GM18909 (cell line): ENCODE measurements at regions not wholly inside any gene's neighbourhood (a gene's known extent, or its start where the extent isn't known, plus 50 kb on each side); places are given as distances from the start of the nearest gene placed in this dataset.
"Not testable (repeated sequence)": the region's sequence is repeated elsewhere in the genome, so short reads cannot be mapped to it uniquely, and the experiment has no call there.

Experiments used
- ATAC-seq: cut with Tn5 transposase; IDR thresholded peaks from one replicate; pipeline ENCODE4 v1.9.1; 2021; ENCODE audit warnings: mild to moderate bottlenecking; ENCODE audit not compliant: unreplicated experiment, poor library complexity

DNA sequence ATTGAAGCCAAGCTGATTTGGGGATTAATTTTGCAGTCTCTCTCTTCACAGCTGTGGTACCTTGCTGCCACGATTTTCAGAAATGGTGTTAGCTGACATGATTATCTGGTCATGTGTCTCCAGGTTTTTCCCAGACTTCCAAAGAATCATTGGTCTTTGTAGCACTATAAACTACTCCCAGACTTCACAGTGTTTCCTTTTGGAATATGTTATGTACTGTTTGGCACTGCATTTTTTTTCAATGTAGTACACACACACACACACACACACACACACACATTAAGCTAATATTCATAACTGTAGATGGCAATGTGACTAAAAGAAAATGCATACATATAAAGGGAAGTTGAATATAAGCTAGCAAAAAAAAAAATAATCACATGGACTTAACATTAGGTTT lies 856.6 kb upstream of the SPRY2 start:
- no peak for ATAC-seq

DNA sequence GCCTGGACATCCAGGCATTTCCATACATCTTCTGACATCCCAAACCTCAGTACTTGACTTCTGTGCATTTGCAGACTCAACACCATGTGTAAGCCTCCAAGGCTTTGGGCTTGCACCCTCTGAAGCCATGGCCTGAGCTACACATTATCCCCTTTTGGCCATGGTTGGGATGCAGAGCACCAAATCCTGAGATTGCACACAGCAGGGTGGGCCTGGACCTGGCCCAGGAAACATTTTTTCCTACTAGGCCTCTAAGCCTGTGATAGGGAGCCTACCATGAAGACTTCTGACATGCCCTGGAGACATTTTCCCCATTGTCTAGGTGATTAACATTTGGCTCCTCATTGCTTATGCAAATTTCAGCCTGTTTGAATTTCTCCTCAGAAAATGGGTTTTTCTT lies 853.4 kb upstream of the SPRY2 start:
- no peak for ATAC-seq

DNA sequence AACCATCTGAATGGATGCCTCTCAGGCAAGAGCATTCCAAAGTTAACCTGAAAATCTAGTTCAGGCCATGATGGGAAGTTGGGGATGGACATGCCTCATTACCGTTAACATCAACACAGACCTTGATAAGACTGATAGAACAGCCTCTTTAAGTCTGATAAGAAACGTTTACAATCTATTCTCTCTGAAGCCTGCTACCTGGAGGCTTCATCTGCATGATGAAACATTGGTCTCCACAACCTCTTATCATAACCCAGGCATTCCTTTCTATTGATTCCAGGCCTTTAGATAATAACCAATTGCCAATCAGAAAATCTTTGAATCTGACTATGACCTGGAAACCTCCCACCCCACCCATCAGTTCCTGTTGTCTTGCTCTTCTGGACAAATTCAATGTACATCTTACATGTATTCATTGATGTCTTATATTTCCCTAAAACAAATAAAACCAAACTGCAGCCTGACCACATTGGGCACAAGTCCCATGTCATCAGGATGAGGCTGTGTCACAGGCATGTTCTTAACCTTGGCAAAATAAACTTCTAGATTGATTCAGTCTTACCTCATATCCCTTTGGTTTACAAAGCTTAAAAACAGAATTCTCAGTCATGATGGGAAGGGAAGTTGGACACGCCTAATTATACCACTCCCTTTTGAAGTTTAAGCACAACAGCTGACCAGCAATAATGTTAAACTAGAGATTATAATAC lies 843.8 kb upstream of the SPRY2 start:
- ATAC-seq, result no peak

DNA sequence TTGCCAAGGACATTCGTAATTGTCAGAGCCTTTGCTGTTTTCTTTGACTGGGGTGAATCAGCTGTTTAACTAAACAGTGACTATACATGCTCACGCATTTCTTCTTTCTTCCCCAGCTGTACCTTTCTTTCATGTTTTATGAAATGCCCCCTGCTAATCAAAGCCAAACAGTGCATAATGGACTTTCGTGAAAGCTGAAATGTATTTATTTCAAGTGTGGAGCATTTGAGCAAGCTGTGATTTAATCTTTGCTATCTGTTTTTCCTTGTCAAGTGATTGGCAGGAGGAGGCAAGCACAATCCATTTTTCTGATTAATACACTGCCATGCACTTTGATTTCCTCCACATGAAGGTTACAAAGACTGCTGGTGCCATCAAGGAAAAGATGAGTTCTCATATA lies 831.7 kb upstream of the SPRY2 start:
- ATAC-seq, result no peak

DNA sequence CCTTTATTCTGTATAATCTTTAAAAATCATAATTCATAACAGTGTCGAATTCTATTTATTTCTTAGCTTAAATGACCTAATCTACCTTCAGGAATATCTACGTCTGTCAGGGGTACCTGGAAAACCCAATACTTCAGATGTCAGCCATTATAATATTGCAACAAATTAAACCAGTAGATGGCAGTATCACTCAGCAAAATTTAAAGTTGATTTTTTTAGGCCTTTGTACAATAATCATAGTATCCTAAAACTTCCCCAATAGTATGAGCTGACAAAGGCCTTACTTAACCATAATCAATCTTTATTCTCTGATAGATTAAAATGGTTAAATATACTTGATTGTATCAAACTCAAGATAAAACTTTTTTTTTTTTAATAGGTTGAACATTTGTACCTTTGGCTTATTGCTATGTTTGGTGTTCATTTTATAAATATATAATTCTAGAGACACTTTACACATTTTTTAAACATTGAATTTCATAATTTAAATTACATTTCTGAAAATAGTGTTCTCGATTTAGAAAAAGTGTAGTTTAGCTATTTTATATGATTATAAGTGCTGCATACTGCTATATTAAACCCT lies 830.2 kb upstream of the SPRY2 start:
- peak; percentile 77 for ATAC-seq

DNA sequence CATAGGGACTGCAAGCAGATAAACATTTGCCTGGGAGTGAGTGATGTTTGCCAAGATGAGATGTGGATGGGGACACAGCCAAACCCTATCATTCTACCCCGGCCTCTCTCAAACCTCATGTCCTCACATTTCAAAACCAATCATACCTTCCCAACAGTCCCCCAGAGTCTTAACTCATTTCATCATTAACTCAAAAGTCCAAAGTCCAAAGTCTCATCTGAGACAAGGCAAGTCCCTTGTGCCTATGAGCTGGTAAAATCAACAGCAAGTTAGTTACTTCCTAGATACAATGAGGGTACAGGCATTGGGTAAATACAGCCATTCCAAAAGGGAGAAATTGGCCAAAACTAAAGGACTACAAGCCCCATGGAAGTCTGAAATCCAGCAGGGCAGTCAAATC lies 822.9 kb upstream of the SPRY2 start:
- not testable (repeated sequence) for ATAC-seq

DNA sequence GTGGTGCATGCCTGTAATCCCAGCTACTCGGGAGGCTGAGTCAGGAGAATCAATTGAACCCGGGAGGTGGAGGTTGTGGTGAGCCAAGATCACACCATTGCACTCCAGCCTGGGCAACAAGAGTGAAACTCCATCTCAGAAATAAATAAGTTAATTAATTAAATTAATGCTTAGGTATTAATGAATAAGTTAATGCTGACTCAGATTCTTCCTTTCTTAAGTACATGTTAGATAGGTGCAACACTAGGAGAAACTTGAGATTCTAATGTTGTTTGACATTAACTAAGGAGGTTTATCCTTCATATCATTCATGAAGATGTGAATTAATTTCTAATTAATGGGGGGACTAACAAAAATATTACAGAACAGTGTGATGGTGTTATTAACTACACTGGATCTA lies 812.6 kb upstream of the SPRY2 start:
- no peak for ATAC-seq

DNA sequence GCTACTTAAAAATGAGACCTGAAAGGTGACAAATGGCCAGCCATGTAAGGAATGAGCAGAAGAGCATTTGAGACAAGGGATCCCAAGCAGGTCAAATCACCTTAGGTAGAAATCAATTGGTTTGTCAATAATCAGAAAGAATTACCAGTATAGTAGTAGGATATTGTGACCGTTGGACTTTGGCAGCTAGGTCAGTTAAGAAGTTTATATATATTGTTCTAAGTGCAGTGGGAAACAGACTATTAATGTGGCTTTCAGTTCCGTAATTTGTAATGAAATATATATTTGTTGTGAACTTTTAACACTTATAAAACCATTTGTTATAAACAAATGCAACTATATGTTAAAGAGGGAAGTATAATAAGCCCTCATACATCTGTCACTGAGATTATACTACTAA lies 807.9 kb upstream of the SPRY2 start:
- no peak for ATAC-seq

DNA sequence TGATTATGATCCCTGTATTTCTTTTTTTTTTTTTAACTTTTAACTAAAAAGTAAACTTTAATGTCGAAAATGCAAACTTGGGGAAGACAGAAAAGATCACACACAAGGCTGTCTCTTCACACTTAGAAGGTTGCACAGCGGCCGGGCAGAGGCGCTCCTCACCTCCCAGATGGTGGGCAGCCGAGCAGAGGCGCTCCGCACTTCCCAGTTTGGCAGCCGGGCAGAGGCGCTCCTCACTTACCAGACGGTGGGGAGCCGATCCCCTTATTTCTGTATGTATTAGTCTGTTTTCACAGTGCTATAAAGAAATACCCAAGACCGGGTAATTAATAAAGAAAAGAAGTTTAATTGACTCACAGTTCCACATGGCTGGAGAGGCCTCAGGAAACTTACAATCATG lies 805.6 kb upstream of the SPRY2 start:
- not testable (repeated sequence) for ATAC-seq

DNA sequence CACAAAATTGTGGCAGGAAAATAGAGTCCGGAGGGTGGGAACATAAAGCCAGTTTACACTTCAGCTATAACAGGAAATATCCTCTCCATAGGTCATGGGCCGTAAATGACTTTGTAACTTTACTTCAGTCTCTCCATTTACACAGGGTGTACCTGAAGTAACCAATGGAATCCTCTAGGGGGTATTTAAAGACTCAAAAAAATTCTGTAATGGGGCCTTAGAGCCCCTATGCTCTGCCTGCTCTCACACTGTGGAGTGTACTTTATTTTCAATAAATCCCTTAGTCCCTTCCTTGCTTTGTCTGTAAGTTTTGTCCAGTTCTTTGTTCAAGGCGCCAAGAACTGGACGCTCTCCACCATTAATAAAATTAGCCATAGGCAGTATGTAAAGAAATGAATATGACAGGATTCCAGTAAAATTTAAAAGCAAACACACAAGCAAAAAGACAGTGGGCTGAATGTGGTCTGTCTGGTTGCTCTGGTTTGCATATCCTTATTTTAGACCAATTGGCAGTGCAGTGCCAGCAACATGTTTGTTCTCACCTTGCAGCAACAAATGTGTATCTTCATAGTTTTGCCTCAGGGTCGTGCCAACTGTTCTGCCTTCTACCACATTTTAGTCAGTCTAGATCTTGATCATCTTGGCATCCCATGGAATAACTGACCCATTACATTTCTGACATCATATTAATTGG lies 801.5 kb upstream of the SPRY2 start:
- no peak for ATAC-seq

DNA sequence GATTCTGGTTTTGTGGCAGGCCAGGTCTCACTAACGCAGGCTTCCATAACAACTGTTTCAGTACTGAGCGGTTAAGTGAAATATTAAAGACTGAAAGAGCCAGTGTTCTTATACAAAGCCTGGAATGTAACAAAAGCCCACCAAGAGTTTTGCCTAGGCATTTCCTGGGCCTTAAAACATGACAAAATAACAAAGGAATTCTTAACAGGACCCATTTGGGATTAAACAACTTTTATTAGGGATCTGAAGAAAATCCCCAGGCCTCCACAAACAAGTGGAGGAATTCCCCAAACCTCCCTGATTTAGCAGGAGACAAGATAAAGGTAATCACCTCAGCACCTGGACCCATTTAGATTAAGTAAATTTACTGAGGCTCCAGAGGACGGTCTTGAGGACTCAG lies 799.7 kb upstream of the SPRY2 start:
- ATAC-seq, result no peak

DNA sequence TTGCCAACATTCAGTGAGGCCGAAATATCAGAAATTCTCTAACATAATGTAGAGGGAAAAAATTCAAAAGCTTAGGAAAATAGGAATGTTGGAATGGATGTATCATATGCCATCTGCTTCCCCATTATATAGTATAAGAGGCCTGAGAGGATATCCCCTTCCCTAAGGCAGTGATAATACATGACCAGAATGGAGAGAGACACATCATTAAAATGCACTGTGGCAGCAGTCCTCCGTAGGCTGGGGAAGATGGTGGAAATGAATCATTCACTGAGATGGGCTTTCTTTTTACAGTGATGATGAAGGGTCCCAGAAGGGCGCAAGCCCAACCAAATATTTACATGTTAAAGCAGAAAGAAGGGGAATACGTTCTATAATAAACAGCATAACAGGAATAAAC lies 799.1 kb upstream of the SPRY2 start:
- no peak for ATAC-seq

DNA sequence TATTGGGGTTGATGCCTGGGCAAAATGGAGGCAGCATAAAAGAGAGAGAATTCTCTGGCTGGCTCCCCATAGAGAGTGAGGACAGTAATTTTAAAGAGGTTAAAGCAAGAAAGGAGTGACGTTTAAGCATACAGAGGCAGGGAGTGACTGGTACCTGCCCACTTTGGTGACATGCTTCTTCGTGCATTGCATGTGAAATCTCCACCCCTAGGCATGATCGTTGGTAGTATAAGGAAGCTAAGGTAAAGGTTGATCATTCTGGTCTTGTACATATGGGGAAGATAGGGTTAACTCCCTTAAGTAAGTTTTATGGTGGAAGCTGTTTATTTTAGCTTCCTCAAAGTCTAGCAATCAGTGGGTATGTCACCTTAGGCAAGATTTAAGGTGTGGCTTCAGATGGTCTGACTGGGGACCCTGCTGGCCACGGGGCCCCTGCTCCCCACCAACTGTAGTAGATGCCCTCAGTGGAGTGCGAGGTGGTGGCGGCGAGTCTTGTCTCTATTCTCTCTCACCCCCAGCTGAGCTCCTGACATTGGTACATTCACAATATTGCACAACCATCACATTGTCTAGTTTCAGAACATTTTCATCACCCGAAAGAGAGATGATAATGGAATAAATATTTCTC lies 797.5 kb upstream of the SPRY2 start:
- no peak for ATAC-seq

DNA sequence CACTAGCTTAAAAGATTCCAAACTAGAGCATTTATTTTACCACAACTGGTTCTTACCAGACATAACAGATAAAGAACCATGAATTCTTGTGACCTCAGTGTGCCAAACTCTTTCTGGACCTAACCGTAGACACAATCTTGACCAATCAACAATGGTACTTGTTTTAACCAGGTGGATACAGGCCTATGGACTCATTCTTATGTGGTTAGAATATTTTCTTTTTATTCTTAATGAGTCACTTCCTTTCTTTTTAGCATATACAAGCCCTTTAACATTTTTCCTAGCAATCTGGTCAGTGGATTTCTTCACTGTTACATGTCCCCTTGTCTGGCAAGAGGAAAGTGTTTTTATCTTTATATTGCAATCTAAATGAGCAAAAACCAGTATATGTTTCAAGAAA lies 792.1 kb upstream of the SPRY2 start:
- ATAC-seq, result no peak

DNA sequence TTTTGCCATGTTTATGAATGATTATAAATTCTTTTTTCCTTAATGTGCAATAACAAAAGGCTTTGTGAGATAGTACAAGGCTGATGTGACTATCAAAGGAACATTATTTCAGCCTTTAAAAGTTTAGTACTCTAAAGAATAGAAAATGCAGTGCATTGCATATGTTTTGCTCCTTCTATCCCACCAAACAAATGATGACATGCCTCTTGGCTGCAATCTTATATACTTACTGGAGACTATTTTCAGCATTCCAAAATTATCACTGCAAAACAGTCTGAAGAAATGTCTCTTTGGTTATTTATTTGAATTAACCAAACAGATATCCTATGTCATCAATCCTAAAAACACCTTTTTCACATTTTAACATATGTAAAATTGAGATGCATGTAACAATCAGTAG lies 776.5 kb upstream of the SPRY2 start:
- no peak for ATAC-seq

DNA sequence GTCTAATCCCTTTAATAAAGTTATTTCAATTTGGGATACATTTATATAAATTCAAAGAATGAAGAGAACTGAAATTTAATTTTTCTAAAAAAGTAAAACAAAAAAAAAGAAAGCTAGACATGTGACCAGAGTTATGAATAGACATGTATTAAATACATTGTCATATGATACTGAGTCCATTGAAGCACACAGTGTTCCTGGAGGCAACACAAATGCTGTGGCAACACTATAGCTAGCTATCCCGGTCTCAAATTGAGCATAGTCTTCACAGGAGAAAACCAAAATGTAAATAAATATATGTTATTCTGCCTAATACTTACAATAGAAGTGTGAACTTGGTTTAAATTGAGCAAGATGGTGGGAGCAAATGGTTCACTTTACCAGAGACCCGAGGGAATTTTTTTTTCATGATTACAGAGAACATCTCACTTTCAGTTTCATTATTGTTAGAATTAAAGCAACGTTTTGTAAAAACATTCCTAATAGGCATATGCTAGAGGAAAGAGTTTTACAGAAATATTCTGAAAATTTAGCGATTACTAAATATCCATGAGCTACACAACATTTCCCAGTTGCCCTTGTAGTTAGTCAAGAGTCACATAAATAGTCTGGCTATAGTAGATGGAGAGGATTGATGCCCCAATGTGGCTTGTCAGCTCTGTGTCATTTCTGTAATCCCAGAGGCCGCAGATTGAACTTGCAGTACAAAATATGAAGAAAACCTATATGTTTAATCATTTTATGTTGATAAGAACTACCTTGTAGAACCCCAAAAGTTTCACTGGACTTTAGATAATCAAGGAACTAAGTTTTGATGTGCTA lies 775.7 kb upstream of the SPRY2 start:
- no peak for ATAC-seq

DNA sequence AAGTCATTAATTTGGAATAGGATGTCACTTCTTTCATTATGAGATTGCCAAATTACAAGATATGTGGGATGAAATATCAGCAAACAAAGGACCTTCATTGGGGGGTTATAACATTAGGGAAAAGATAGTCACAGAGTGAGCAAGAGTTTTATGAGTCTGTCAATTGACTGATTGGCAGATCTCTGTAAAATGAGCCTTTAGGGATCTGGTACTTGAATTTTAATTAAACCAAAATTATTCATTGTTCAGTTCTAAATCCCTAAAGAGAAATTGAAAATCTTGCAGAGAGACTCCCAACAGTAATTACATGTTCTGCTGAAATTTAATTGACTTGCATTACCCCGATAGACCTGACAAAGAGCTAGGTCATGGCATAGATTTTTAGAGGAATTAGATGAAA lies 768.1 kb upstream of the SPRY2 start:
- ATAC-seq, result no peak

DNA sequence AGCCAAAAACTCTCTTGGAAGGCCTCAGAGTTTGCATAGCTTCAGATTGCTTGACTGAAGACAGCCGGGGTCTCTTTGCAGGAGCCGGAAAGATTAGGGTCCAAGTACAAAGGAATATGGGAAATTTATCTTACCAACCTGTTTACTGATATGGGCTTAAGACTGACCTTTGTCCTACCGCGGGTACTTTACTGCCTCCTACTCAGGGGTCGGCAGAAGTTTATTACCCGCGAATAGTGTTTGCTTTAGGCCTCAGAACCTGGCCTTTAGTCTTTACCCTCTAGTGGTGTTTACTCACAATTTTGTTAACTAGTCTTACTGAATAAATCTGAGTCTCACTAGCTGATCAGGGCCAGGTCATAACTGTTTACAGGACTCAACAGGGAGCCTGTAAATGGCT lies 765.4 kb upstream of the SPRY2 start:
- no peak for ATAC-seq

DNA sequence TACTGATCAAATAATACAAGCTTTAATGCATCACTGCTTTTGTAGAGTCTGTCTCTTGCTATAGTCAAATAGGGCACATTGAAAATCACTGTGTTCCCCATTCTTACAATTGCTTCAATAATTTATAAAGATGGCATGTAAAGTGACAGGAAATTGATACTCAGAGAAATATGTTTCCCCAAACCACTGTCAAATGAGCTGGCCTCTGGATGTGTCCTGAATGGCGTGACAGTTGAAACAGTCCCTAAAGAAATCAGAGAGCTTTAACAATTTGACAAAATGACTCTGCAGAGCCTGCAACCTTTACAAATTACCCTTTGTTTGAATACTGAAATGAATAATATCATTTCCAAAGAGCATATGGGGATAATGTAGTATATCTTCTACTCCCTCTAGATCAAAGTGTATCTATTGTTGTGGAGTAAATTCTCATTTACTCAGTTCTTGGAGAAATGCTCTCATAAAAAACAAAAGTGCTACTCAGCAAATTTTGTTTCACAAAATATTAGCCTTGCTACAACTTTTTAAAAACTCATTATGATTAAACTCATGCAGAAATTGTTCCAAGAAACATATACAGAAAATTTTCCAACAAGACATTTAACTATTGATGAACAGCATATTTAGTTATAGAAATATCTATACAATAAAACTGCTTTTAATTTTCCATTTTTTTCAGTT lies 763.2 kb upstream of the SPRY2 start:
- ATAC-seq, result no peak

DNA sequence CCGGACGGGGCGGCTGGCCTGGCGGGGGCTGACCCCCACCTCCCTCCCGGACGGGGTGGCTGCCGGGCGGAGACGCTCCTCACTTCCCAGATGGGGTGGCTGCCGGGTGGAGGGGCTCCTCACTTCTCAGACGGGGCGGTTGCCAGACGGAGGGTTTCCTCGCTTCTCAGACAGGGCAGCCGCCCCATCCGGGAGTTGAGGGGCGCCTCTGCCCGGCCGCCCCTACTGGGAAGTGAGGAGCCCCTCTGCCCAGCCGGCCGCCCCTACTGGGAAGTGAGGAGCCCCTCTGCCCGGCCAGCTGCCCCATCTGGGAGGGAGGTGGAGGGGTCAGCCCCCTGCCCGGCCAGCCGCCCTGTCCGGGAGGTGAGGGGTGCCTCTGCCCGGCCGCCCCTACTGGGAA lies 761.1 kb upstream of the SPRY2 start:
- not testable (repeated sequence) for ATAC-seq
